Large intestine (tissue), 3 donors: ENCODE measurements at regions not wholly inside any gene's neighbourhood (a gene's known extent, or its start where the extent isn't known, plus 50 kb on each side); places are given as distances from the start of the nearest gene placed in this dataset.
A peak's percentile ranks its signal among the peaks of the same experiment; 100 is the strongest.

ENCODE experiments used
- DNase-seq, 2 donors: peaks; one replicate each; pipeline versions ENCODE4 v3.0.0 to v3.0.0-alpha.2; 2013
- H3K27ac ChIP-seq: one replicate; pipeline ENCODE4 v1.5.1; 2013; ENCODE audit warnings: low read length
- H3K27me3 ChIP-seq: 2 replicates; pipeline ENCODE4 v1.6.1; 2013; ENCODE audit warnings: low read length; ENCODE audit not compliant: control insufficient read depth, insufficient read depth
- H3K36me3 ChIP-seq: 2 replicates; pipeline ENCODE4 v1.6.1; 2013; ENCODE audit warnings: low read length; ENCODE audit not compliant: control insufficient read depth, insufficient read depth
- H3K4me1 ChIP-seq: one replicate; pipeline ENCODE4 v1.6.1; 2013; ENCODE audit warnings: low read length; ENCODE audit not compliant: control insufficient read depth, insufficient read depth
- H3K4me3 ChIP-seq: one replicate; pipeline ENCODE4 v1.5.1; 2013; ENCODE audit warnings: low read length
- H3K9me3 ChIP-seq: one replicate; pipeline ENCODE4 v1.6.1; 2013; ENCODE audit warnings: mild to moderate bottlenecking, low read depth, low read length, moderate library complexity; ENCODE audit not compliant: control insufficient read depth
- WGBS: methylation state at CpG from one replicate; pipeline ENCODE4 v1.1.5; 2013; ENCODE audit warnings: low lambda C conversion rate; ENCODE audit not compliant: insufficient coverage; 5-methylcytosine and 5-hydroxymethylcytosine counted together

DNA sequence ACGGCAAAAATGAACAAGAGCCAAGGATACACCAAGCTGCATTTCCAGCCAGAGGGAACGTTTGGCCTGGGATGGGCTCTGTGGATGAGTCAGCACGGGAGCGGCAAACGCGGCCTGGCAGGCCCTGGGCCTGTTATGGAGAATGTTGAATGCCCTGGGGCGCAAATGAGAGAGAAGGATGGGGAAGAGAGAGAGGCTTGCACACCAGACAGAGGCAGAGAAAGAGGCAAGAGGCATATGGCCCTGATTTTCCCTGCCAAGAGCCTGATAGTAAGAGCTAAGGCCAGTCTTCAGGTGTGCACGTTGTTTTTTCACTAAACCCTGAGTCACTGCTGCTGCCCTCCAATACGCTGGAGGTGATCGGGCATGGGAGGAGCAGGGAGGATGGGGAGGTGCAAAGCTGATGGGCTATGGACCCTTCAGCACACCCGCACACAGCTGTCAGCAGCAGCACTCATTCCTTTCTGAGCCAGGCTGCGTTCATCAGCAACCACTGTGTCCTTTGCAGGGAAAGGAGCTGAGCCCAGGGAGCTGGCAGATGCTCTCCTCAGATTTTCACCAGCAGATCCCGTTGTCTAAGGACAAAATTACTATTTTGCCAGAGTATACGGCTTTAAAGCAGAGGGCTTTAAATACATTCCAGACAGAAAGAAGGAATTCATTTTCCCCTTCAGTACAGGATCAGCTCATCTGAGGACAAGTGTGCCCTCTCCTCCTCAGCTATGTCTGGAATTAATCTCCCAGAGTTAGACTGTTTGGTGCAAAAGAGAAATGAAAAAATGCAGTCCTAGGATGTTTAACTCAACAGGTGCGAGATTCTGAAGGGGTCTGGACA, 61.7 kb upstream of the SLC22A23 start:
- no peak for DNase-seq
- Histone ChIP-seq H3K4me3 (no peak overlapping the region), H3K27ac (no peak overlapping the region), H3K27me3 (no peaks in the 10 kb centered on the region), H3K36me3 (no peaks in the 10 kb centered on the region), H3K4me1 (no peaks in the 10 kb centered on the region), H3K9me3 (no peaks in the 10 kb centered on the region)
- 86% methylated on average over 1 of the region's 15 CpGs for WGBS

DNA sequence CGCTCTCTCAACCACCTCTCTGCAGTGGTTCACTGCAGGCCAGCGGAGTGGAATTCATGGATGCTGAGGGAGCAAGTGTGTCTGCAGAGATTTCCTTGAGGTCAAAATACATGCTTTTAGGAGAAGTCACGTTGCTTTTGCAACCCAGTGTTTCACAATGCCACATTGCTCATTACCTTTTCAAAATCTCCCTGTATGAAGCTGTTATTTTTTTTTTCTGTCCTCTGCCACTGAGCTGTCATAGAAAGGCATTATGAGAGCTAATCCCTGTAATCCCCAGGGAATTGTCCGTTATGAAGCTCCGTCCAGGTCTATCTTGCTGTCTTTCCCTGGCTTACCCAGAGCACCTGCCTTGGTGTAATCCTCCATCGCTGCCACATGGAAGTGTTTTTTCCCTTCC, 60.5 kb upstream of the SLC22A23 start:
- Histone ChIP-seq H3K27ac (no peak overlapping the region), H3K9me3 (no peaks in the 10 kb centered on the region), H3K36me3 (no peaks in the 10 kb centered on the region), H3K27me3 (no peaks in the 10 kb centered on the region), H3K4me1 (no peaks in the 10 kb centered on the region), H3K4me3 (no peak overlapping the region)
- DNase-seq = no peak
- 92% methylated on average over 2 of the region's 6 CpGs for WGBS

DNA sequence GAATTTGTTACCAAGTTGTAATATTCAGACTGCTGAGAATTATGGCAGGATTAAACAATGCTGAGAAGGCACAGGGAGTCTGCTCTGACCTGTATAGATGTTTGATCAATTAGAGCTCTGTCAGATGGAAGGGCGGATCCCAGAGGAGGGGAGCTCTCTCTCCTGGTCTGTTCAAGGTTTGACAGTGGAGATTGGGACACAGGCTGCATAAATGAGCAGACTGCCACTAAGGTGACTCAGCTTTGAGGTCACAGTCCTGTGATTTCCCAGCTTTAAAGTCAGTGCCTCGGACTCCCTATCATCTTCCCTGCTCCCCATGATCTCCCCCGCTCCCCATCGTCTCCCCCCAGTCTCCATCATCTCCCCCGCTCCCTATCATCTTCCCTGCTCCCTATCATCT, 59.2 kb upstream of the SLC22A23 start:
- Histone ChIP-seq H3K36me3 (no peaks in the 10 kb centered on the region), H3K9me3 (no peaks in the 10 kb centered on the region), H3K27ac (no peak overlapping the region), H3K4me1 (no peaks in the 10 kb centered on the region), H3K4me3 (no peak overlapping the region), H3K27me3 (no peaks in the 10 kb centered on the region)
- 80% methylated on average over 3 of the region's 5 CpGs for WGBS
- peak in 1 of 2 donors; percentile 22 for DNase-seq

DNA sequence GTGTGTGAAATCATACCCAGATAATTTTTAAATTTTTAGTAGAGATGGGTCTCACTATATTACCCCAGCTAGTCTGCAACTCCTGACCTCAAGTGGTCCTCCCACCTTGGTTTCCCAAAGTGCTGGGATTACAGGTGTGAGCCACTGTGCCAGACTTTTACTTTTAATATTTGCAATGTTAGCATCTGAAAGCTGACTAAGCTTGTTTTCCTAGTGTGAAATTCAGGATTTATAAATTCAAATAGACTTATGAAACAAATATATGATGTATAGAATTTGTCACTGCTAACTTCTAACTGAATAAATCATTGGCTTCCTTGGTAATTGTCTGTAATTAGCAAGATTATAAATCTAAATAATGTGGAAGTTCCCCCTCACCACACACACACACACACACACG, 58.8 kb upstream of the SLC22A23 start:
- no peak for DNase-seq
- WGBS = no CpG with 5 or more reads among the region's 1 CpG
- Histone ChIP-seq H3K27ac (no peak overlapping the region), H3K4me3 (no peak overlapping the region), H3K9me3 (no peaks in the 10 kb centered on the region), H3K36me3 (no peaks in the 10 kb centered on the region), H3K27me3 (no peaks in the 10 kb centered on the region), H3K4me1 (no peaks in the 10 kb centered on the region)

DNA sequence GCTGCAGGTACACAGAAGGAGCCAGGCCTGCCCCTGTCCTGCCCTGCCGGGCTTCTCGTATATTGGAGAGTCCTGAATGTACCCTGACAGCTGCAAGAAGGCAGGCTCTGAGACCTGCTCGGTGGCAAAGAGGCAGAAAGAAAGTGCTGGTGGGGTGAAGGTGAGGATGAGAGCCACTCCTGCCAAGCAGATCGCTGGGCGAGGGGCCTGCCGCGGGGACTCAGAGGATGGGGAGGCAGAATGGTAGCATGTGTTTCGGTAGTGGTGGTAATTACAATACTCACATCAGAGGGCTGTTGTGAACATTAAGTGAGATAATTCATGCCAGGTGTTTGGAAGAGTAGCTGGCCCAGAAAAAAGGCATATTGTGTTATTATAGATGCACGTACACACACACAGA, 56.6 kb upstream of the SLC22A23 start:
- no peak overlapping the region for H3K4me3 ChIP-seq
- DNase-seq = no peak
- H3K27me3 ChIP-seq = no peaks in the 10 kb centered on the region
- no peak overlapping the region for H3K27ac ChIP-seq
- H3K9me3 ChIP-seq = no peaks in the 10 kb centered on the region
- no peaks in the 10 kb centered on the region for H3K36me3 ChIP-seq
- 100% methylated on average over 2 of the region's 9 CpGs for WGBS
- H3K4me1 ChIP-seq = no peaks in the 10 kb centered on the region

DNA sequence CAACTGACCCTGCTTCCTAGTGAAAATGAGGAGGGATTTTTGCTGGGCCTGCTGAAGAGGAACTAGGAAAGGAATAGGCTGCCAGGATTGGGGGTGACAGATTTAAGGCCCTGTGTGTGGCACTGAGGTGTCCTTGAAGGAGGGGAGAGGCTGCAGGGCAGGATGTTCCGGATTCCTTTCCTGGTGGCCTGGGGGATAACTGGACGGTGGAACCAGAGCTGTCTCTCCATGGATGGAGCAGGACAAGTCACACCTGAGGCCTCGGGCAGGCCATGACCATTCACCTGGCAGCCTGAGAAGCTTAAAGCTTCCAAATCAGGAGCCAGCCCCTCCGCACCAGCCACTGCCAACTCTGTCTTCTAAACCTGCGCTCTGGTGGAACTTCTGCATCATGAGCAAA, 56.0 kb upstream of the SLC22A23 start:
- H3K4me1 ChIP-seq = no peaks in the 10 kb centered on the region
- DNase-seq = no peak
- no peaks in the 10 kb centered on the region for H3K9me3 ChIP-seq
- H3K27ac ChIP-seq = no peak overlapping the region
- no peak overlapping the region for H3K4me3 ChIP-seq
- no CpG with 5 or more reads among the region's 5 CpGs for WGBS
- no peaks in the 10 kb centered on the region for H3K27me3 ChIP-seq
- no peaks in the 10 kb centered on the region for H3K36me3 ChIP-seq

DNA sequence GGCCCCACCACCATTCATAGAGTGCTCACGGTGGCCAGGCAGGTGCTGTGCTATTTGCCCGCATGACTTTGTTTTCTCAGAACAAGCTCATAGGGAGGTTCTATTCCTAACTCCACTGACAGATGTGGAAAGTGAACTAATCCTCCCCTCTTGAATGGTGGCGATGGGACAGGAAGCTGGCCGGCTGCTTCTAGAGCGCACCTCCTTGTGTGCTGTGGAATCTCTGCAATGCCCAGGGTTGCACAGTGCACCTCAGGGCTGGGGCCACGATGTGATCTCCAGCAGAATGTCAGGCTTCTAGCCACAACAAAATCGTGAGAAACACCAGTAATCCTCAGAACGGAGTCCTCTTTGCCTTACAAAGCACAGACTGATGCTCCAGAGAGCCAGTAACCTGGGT, 53.8 kb upstream of the SLC22A23 start:
- Histone ChIP-seq H3K9me3 (no peaks in the 10 kb centered on the region), H3K4me1 (no peaks in the 10 kb centered on the region), H3K36me3 (no peaks in the 10 kb centered on the region), H3K27me3 (no peaks in the 10 kb centered on the region), H3K27ac (no peak overlapping the region), H3K4me3 (no peak overlapping the region)
- 80% methylated on average over 1 of the region's 8 CpGs for WGBS
- no peak for DNase-seq

DNA sequence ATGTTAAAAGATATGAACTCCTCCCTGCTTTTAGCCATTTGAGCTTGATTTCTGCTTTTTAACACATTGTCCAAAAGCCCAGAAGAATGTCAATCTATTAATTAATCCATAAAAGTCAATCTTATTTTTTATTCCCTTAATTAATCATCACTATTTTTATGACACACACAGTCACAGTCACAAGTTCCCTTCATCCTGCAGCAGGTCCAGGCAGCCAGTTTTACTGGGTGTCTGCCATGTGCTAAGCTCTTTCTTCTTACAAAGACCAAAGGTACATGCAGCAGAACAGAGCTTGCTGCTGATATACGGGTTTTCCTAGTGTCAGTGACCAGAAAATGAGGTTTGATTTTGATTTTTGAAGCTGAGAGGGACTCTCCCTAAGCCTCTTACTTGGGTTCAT, 53.3 kb upstream of the SLC22A23 start:
- H3K27me3 ChIP-seq = no peaks in the 10 kb centered on the region
- no peaks in the 10 kb centered on the region for H3K9me3 ChIP-seq
- no peaks in the 10 kb centered on the region for H3K36me3 ChIP-seq
- H3K4me1 ChIP-seq = no peaks in the 10 kb centered on the region
- H3K4me3 ChIP-seq = no peak overlapping the region
- no CpG with 5 or more reads among the region's 1 CpG for WGBS
- peak in 1 of 2 donors; percentile 17 for DNase-seq
- no peak overlapping the region for H3K27ac ChIP-seq

DNA sequence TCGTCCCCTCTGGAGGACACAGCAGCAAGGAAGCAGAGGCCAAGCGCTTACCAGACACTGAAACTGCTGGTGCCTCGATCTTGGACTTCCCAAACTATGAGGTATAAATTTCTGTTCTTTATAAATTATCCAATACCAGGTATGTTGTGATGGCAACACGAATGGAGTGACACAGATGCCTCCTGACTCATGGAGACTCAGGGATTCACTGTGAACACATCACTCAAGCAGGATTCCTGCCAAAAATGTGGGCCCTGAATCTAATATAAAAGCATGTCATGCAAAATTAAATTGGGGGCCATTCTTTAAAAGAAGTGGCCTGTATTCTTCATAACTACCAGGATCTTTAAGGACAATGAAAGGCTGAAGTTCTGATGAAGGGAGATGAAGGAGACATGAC, 52.5 kb upstream of the SLC22A23 start:
- Histone ChIP-seq H3K27ac (no peak overlapping the region), H3K4me1 (no peaks in the 10 kb centered on the region), H3K36me3 (no peaks in the 10 kb centered on the region), H3K4me3 (no peak overlapping the region), H3K9me3 (no peaks in the 10 kb centered on the region), H3K27me3 (no peaks in the 10 kb centered on the region)
- no peak for DNase-seq
- WGBS = no CpG with 5 or more reads among the region's 4 CpGs

DNA sequence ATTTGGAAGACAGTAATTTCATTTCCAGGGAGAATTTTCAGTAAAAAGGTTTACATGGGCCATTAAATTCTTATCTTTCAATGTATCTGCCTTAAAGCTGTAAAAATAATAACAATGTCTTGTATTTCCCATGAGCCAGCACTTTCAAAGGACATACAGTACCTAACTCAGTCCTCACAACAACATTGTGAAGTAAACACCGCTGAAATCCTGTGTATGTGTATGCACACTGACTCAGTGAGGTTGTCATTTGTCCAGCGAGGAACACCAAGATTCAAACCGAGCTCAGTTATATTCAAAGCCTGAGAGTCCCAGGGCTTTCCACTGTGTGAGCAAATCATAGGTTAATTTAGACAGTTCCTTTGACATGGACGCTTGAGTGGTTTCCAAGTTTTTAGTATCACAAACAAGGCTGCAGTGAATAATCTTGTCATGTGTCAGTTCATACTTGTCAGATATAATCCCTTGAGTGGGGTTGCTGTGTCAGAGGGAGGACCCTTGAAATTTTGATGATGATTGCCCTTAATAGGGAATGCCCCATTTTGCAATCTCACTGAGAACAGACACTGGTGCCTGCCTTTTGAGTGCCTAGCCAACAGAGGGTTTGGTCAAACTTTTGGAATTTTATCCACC, 50.0 kb upstream of the SLC22A23 start:
- H3K4me1 ChIP-seq = no peaks in the 10 kb centered on the region
- H3K36me3 ChIP-seq = no peaks in the 10 kb centered on the region
- no peak overlapping the region for H3K27ac ChIP-seq
- H3K27me3 ChIP-seq = no peaks in the 10 kb centered on the region
- H3K4me3 ChIP-seq = no peak overlapping the region
- 100% methylated on average over 1 of the region's 4 CpGs for WGBS
- DNase-seq = no peak
- no peaks in the 10 kb centered on the region for H3K9me3 ChIP-seq
